Naive B cell (primary cell): ENCODE measurements at regions not wholly inside any gene's neighbourhood (a gene's known extent, or its start where the extent isn't known, plus 50 kb on each side); places are given as distances from the start of the nearest gene placed in this dataset.

Experiments used
- ATAC-seq, 2 donors: fragments of 150-1000 bp; cut with Tn5 transposase; 2 replicates each; pipeline ENCODE4 v1.10.0; 2021; ENCODE audit warnings: low read depth in 2 of 2, mild to moderate bottlenecking in 2 of 2, moderate library complexity in 2 of 2
- DNase-seq: peaks from one replicate; pipeline ENCODE4 v3.0.0; 2022
- H3K27ac Mint-ChIP-seq, 6 donors: one replicate each; pipeline ENCODE4 v1.8.0; 2020 to 2022; ENCODE audit warnings: mild to moderate bottlenecking in 6 of 6, mixed read lengths in 6 of 6, moderate library complexity in 5 of 6, inconsistent platforms in 2 of 6
- H3K27me3 Mint-ChIP-seq, 3 donors: one replicate each; pipeline ENCODE4 v1.8.0; 2021 to 2022; ENCODE audit warnings: mixed read lengths in 3 of 3, mild to moderate bottlenecking in 1 of 3
- H3K36me3 Mint-ChIP-seq, 2 donors: one replicate each; pipeline ENCODE4 v1.8.0; 2020 to 2022; ENCODE audit warnings: mixed read lengths in 2 of 2, inconsistent platforms in 1 of 2, mild to moderate bottlenecking in 1 of 2
- H3K4me1 Mint-ChIP-seq, 3 donors: one replicate each; pipeline ENCODE4 v1.8.0; 2020 to 2022; ENCODE audit warnings: mixed read lengths in 3 of 3, inconsistent platforms in 1 of 3, mild to moderate bottlenecking in 1 of 3, moderate library complexity in 1 of 3
- H3K4me3 Mint-ChIP-seq, 8 donors: one replicate each; pipeline ENCODE4 v1.8.0; 2020 to 2022; ENCODE audit warnings: mild to moderate bottlenecking in 8 of 8, mixed read lengths in 8 of 8, moderate library complexity in 8 of 8, inconsistent platforms in 2 of 8
- H3K9me3 Mint-ChIP-seq, 7 donors: one replicate each; pipeline ENCODE4 v1.8.0; 2020 to 2022; ENCODE audit warnings: mixed read lengths in 7 of 7, mild to moderate bottlenecking in 5 of 7, inconsistent platforms in 2 of 7, moderate library complexity in 1 of 7

GRCh38 chr1:191907121-191907520, 251.1 kb upstream of the RGS18 start:
- Mint-ChIP-seq H3K4me3 (no peak overlapping the region), H3K27me3 (no peaks in the 10 kb centered on the region), H3K4me1 (no peaks in the 10 kb centered on the region), H3K9me3 (peaks cover 0 to 17% (median 5%) of the 10 kb centered on the region in 7 donors), H3K36me3 (no peaks in the 10 kb centered on the region), H3K27ac (no peak overlapping the region)
- no peak for ATAC-seq
- DNase-seq: no peak

- Mint-ChIP-seq H3K27me3 (no peaks in the 10 kb centered on the region), H3K27ac (no peak overlapping the region), H3K4me1 (no peaks in the 10 kb centered on the region), H3K9me3 (peaks cover 0 to 17% (median 5%) of the 10 kb centered on the region in 7 donors), H3K4me3 (no peak overlapping the region), H3K36me3 (no peaks in the 10 kb centered on the region)
- DNase-seq: no peak
- no peak for ATAC-seq
Measured at GRCh38 chr1:191910245-191910644, 248.0 kb upstream of the RGS18 start.

GRCh38 chr1:191912517-191912916, 245.7 kb upstream of the RGS18 start:
- Mint-ChIP-seq H3K27me3 (no peaks in the 10 kb centered on the region), H3K9me3 (peaks cover 0 to 15% (median 5%) of the 10 kb centered on the region in 7 donors), H3K27ac (no peak overlapping the region), H3K4me1 (no peaks in the 10 kb centered on the region), H3K4me3 (no peak overlapping the region), H3K36me3 (no peaks in the 10 kb centered on the region)
- no peak for DNase-seq
- ATAC-seq: no peak

- no peak for DNase-seq
- Mint-ChIP-seq H3K9me3 (peaks cover 0 to 9% (median 2%) of the 10 kb centered on the region in 7 donors), H3K4me3 (no peak overlapping the region), H3K4me1 (no peaks in the 10 kb centered on the region), H3K27ac (no peak overlapping the region), H3K27me3 (no peaks in the 10 kb centered on the region), H3K36me3 (no peaks in the 10 kb centered on the region)
- no peak for ATAC-seq
Measured at GRCh38 chr1:191913260-191913977, 244.8 kb upstream of the RGS18 start.

- Mint-ChIP-seq H3K36me3 (no peaks in the 10 kb centered on the region), H3K9me3 (peaks cover 6 to 36% (median 12%) of the 10 kb centered on the region in 7 donors), H3K4me1 (no peaks in the 10 kb centered on the region), H3K4me3 (no peak overlapping the region), H3K27ac (no peak overlapping the region), H3K27me3 (no peaks in the 10 kb centered on the region)
- no peak for DNase-seq
- ATAC-seq: no peak
Measured at GRCh38 chr1:191929383-191929782, 228.9 kb upstream of the RGS18 start.

- no peak overlapping the region for H3K27ac Mint-ChIP-seq
- no peaks in the 10 kb centered on the region for H3K4me1 Mint-ChIP-seq
- H3K27me3 Mint-ChIP-seq: no peaks in the 10 kb centered on the region
Measured at GRCh38 chr1:191943684-191944083, 214.6 kb upstream of the RGS18 start.

GRCh38 chr1:191953526-191953925, 204.7 kb upstream of the RGS18 start:
- H3K9me3 Mint-ChIP-seq: peaks cover 0 to 5% (median 0%) of the 10 kb centered on the region in 7 donors
- no peak for ATAC-seq
- no peak overlapping the region for H3K4me3 Mint-ChIP-seq
- H3K27ac Mint-ChIP-seq: no peak overlapping the region
- no peaks in the 10 kb centered on the region for H3K27me3 Mint-ChIP-seq
- no peaks in the 10 kb centered on the region for H3K4me1 Mint-ChIP-seq
- H3K36me3 Mint-ChIP-seq: no peaks in the 10 kb centered on the region
- DNase-seq: no peak

More at GRCh38 chr1:191943684-191944083, 214.6 kb upstream of the RGS18 start:
- Mint-ChIP-seq H3K4me3 (no peak overlapping the region), H3K36me3 (no peaks in the 10 kb centered on the region), H3K9me3 (peaks cover 0 to 6% (median 3%) of the 10 kb centered on the region in 7 donors)
- DNase-seq: no peak
- no peak for ATAC-seq

GRCh38 chr1:191959856-191960255, 198.4 kb upstream of the RGS18 start:
- ATAC-seq: no peak
- Mint-ChIP-seq H3K36me3 (no peaks in the 10 kb centered on the region), H3K9me3 (no peaks in the 10 kb centered on the region), H3K4me1 (no peaks in the 10 kb centered on the region), H3K4me3 (no peak overlapping the region), H3K27me3 (no peaks in the 10 kb centered on the region), H3K27ac (no peak overlapping the region)
- no peak for DNase-seq

- ATAC-seq: no peak
- Mint-ChIP-seq H3K4me1 (no peaks in the 10 kb centered on the region), H3K9me3 (no peaks in the 10 kb centered on the region)
Measured at GRCh38 chr1:191963286-191963685, 195.0 kb upstream of the RGS18 start.

GRCh38 chr1:191963781-191964455, 194.3 kb upstream of the RGS18 start:
- H3K4me3 Mint-ChIP-seq: no peak overlapping the region
- no peaks in the 10 kb centered on the region for H3K4me1 Mint-ChIP-seq
- no peaks in the 10 kb centered on the region for H3K9me3 Mint-ChIP-seq
- no peaks in the 10 kb centered on the region for H3K36me3 Mint-ChIP-seq
- ATAC-seq (no peak), DNase-seq (no peak)
- H3K27ac Mint-ChIP-seq: no peak overlapping the region
- H3K27me3 Mint-ChIP-seq: no peaks in the 10 kb centered on the region

More at GRCh38 chr1:191963286-191963685, 195.0 kb upstream of the RGS18 start:
- Mint-ChIP-seq H3K4me3 (no peak overlapping the region), H3K27ac (no peak overlapping the region), H3K27me3 (no peaks in the 10 kb centered on the region), H3K36me3 (no peaks in the 10 kb centered on the region)
- DNase-seq: no peak

- Mint-ChIP-seq H3K4me3 (no peak overlapping the region), H3K4me1 (no peaks in the 10 kb centered on the region), H3K36me3 (no peaks in the 10 kb centered on the region), H3K9me3 (peaks cover 0 to 11% (median under 1%) of the 10 kb centered on the region in 7 donors), H3K27me3 (no peaks in the 10 kb centered on the region), H3K27ac (no peak overlapping the region)
- DNase-seq: no peak
- ATAC-seq: no peak
Measured at GRCh38 chr1:191969290-191969689, 189.0 kb upstream of the RGS18 start.

GRCh38 chr1:191970116-191970515, 188.1 kb upstream of the RGS18 start:
- Mint-ChIP-seq H3K4me1 (no peaks in the 10 kb centered on the region), H3K9me3 (peaks cover 0 to 11% (median 2%) of the 10 kb centered on the region in 7 donors), H3K4me3 (no peak overlapping the region), H3K27me3 (no peaks in the 10 kb centered on the region), H3K36me3 (no peaks in the 10 kb centered on the region), H3K27ac (no peak overlapping the region)
- DNase-seq (no peak), ATAC-seq (no peak)

- Mint-ChIP-seq H3K4me3 (no peak overlapping the region), H3K9me3 (peaks cover 0 to 16% (median 2%) of the 10 kb centered on the region in 7 donors), H3K27me3 (no peaks in the 10 kb centered on the region), H3K27ac (no peak overlapping the region), H3K36me3 (no peaks in the 10 kb centered on the region), H3K4me1 (no peaks in the 10 kb centered on the region)
- ATAC-seq: no peak
- DNase-seq: no peak
Measured at GRCh38 chr1:191971447-191971846, 186.8 kb upstream of the RGS18 start.

- no peaks in the 10 kb centered on the region for H3K27me3 Mint-ChIP-seq
- no peak overlapping the region for H3K27ac Mint-ChIP-seq
- DNase-seq: no peak
- H3K4me3 Mint-ChIP-seq: no peak overlapping the region
- H3K36me3 Mint-ChIP-seq: no peaks in the 10 kb centered on the region
- no peak for ATAC-seq
- H3K9me3 Mint-ChIP-seq: peaks cover 0 to 16% (median 2%) of the 10 kb centered on the region in 7 donors
- H3K4me1 Mint-ChIP-seq: no peaks in the 10 kb centered on the region
Measured at GRCh38 chr1:191974004-191974403, 184.3 kb upstream of the RGS18 start.
